ENCODE measurements at regions not wholly inside any gene's neighbourhood (a gene's known extent, or its start where the extent isn't known, plus 50 kb on each side); places are given as distances from the start of the nearest gene placed in this dataset.

DNA sequence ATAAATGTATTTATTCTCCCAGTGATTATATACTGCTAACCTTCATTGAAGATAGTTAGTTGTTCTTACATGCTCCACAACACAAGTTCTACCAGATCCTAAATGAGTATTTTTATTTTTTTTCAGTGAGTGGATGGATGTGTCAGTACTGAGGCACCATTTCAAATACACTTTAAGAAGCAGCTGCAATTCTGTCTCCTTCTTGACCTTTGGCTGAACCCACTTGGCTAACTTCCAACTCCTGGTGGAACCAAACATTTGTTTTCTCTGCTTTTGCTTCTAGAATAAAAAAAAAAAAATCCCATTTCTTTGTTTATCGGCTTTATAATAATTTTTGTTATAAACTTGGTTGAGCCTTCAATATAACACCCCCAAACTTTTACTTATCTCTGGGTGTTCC, 458.3 kb upstream of the MAP3K7 start:
- H3K27me3 ChIP-seq = no peaks in the 10 kb centered on the region
- no peak for DNase-seq
- no peaks in the 10 kb centered on the region for H3K9me3 ChIP-seq
- WGBS, 2 donors = 43 to 48% methylated on average over 1 of the region's 1 CpG
- H3K27ac ChIP-seq = no peak overlapping the region
- no peak overlapping the region for H3K4me3 ChIP-seq
- H3K36me3 ChIP-seq = no peaks in the 10 kb centered on the region
- TF ChIP-seq, protein P1, sequence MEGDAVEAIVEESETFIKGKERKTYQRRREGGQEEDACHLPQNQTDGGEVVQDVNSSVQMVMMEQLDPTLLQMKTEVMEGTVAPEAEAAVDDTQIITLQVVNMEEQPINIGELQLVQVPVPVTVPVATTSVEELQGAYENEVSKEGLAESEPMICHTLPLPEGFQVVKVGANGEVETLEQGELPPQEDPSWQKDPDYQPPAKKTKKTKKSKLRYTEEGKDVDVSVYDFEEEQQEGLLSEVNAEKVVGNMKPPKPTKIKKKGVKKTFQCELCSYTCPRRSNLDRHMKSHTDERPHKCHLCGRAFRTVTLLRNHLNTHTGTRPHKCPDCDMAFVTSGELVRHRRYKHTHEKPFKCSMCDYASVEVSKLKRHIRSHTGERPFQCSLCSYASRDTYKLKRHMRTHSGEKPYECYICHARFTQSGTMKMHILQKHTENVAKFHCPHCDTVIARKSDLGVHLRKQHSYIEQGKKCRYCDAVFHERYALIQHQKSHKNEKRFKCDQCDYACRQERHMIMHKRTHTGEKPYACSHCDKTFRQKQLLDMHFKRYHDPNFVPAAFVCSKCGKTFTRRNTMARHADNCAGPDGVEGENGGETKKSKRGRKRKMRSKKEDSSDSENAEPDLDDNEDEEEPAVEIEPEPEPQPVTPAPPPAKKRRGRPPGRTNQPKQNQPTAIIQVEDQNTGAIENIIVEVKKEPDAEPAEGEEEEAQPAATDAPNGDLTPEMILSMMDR (IDR thresholded peaks at IDR 0.05) = no peak
- no peak for TF ChIP-seq POLR2AphosphoS5 (IDR thresholded peaks at IDR 0.05)
- H3K4me1 ChIP-seq = no peaks in the 10 kb centered on the region
- no peak for ATAC-seq (ENCODE audit: low FRiP score in 2 of 2)

DNA sequence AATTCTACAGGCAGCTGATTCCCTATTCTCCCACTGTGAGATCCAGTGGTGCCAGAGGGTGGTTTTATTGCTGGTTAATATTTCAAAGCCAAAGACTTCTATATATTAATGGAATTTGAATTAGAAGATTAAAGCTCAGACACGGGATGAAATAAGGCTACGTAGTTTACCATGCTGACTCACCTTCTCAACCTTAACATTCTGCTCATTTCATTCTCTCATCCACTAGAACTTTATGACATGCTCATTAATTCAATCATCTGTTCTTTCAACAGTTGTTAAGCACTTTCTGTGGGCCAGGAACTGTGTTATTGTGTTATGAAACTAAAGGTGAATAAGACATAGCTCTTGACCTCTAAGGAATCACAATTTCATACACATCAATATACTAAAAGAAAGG, 456.9 kb upstream of the MAP3K7 start:
- Histone ChIP-seq H3K9me3 (no peaks in the 10 kb centered on the region), H3K27me3 (no peaks in the 10 kb centered on the region), H3K27ac (no peak overlapping the region), H3K4me3 (no peak overlapping the region), H3K36me3 (no peaks in the 10 kb centered on the region), H3K4me1 (no peaks in the 10 kb centered on the region)
- ATAC-seq (ENCODE audit: low FRiP score in 2 of 2) (no peak), DNase-seq (no peak)
- WGBS, 2 donors = 96 to 97% methylated on average over 2 of the region's 2 CpGs
- TF ChIP-seq POLR2AphosphoS5 (IDR thresholded peaks at IDR 0.05) (no peak), EP300 (IDR thresholded peaks at IDR 0.05) (no peak), POLR2A (IDR thresholded peaks at IDR 0.05) (no peak)
- TF ChIP-seq, protein P1 (IDR thresholded peaks at IDR 0.05) = no peak

DNA sequence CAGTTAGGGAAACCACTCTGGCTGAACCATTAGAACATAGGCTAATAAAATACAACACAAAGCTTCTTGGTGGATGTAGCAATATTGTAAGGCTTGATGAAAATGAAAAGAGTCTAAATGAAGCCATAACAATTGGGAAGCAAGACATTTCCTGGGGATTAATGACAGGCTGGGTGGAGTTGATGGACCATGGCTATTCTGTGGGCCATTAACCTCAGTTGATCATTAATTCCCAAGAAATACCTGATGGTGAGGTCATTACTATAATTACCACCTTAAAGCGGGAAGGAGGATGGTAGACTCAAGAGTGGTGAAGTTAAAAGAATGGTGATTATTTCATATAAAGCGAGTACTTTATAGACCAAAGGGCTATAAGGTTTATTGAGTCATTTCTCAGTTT, 455.8 kb upstream of the MAP3K7 start:
- no peaks in the 10 kb centered on the region for H3K9me3 ChIP-seq
- WGBS, 2 donors = 88 to 90% methylated on average over 2 of the region's 2 CpGs
- no peak for ATAC-seq (ENCODE audit: low FRiP score in 2 of 2)

DNA sequence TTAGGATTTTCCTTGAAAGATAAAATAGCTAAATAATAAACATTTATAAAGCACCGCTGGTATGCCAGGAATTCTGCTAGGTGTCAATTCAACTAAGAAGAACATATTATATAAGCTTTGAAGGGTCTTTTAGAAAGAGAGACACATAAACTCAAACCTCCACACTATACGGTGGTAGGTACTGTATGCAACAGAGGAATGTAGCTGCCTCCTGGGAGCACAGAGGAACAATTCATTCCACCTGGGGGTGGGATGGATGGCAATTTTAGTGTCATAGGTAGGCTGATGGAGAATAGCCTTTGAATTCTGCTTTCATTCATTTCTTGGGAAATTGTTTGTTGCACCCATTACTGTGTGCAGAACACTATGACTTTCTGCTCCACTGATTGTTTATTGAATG, 447.1 kb upstream of the MAP3K7 start:
- H3K4me3 ChIP-seq = no peak overlapping the region
- no peak for TF ChIP-seq EP300 (IDR thresholded peaks at IDR 0.05)
- no peak for TF ChIP-seq POLR2AphosphoS5 (IDR thresholded peaks at IDR 0.05)
- TF ChIP-seq POLR2A (IDR thresholded peaks at IDR 0.05) = no peak
- TF ChIP-seq, protein P1 (IDR thresholded peaks at IDR 0.05) = no peak
- WGBS, 2 donors = 87 to 90% methylated on average over 2 of the region's 2 CpGs
- no peaks in the 10 kb centered on the region for H3K9me3 ChIP-seq
- DNase-seq (no peak), ATAC-seq (ENCODE audit: low FRiP score in 2 of 2) (no peak)
- no peaks in the 10 kb centered on the region for H3K36me3 ChIP-seq
- H3K27ac ChIP-seq = no peak overlapping the region
- H3K4me1 ChIP-seq = no peaks in the 10 kb centered on the region
- no peaks in the 10 kb centered on the region for H3K27me3 ChIP-seq

More for the DNA sequence above, 455.8 kb upstream of the MAP3K7 start:
- no peak for DNase-seq
- TF ChIP-seq POLR2A (IDR thresholded peaks at IDR 0.05) = no peak
- TF ChIP-seq EP300 (IDR thresholded peaks at IDR 0.05) = no peak
- TF ChIP-seq POLR2AphosphoS5 (IDR thresholded peaks at IDR 0.05) = no peak
- TF ChIP-seq, protein P1 (IDR thresholded peaks at IDR 0.05) = no peak
- H3K36me3 ChIP-seq = no peaks in the 10 kb centered on the region
- no peaks in the 10 kb centered on the region for H3K4me1 ChIP-seq
- no peak overlapping the region for H3K27ac ChIP-seq
- no peaks in the 10 kb centered on the region for H3K27me3 ChIP-seq
- H3K4me3 ChIP-seq = no peak overlapping the region

DNA sequence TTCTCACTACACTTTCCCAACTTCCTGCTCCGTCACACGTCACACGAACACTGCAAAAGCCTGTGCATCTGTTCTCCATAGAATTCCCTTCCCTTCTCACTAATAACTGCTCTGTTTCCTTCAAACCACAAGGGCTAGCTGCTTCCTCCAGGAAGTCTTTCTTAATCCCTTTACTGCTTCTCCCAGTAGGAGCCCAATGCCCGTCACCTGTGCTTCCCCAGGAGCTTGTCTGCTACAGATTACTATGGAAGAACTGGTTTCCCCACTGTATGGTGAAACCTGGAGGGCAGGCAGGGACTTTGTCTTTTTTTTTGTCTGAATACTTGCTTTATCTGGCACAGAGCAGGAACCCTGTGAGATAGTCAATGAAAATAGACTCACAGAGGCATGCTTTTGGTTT, 444.7 kb upstream of the MAP3K7 start:
- Histone ChIP-seq H3K27ac (no peak overlapping the region), H3K36me3 (no peaks in the 10 kb centered on the region), H3K27me3 (no peaks in the 10 kb centered on the region), H3K9me3 (no peaks in the 10 kb centered on the region), H3K4me1 (no peaks in the 10 kb centered on the region), H3K4me3 (no peak overlapping the region)
- WGBS, 2 donors = 83 to 92% methylated on average over 4 of the region's 4 CpGs
- DNase-seq = no peak
- no peak for ATAC-seq (ENCODE audit: low FRiP score in 2 of 2)
- no peak for TF ChIP-seq EP300 (IDR thresholded peaks at IDR 0.05)
- no peak for TF ChIP-seq POLR2AphosphoS5 (IDR thresholded peaks at IDR 0.05)
- TF ChIP-seq, protein P1 (IDR thresholded peaks at IDR 0.05) = no peak
- TF ChIP-seq POLR2A (IDR thresholded peaks at IDR 0.05) = no peak

Data from upper lobe of left lung (tissue), 6 donors.